ENCODE measurements at regions not wholly inside any gene's neighbourhood (a gene's known extent, or its start where the extent isn't known, plus 50 kb on each side); places are given as distances from the start of the nearest gene placed in this dataset.

GRCh38 chr7:52938455-52939133, 96.8 kb upstream of the POM121L12 start:
- Histone ChIP-seq H3K9me3 (ENCODE audit: low read length) (no peaks in the 10 kb centered on the region), H3K9ac (ENCODE audit: low read length) (no peak overlapping the region), H3K27me3 (ENCODE audit: control insufficient read depth in 1 of 2, insufficient read depth in 2 of 2, low read length in 2 of 2) (no peaks in the 10 kb centered on the region), H3K4me3 (ENCODE audit: low read depth in 1 of 2, low read length in 2 of 2) (no peak overlapping the region), H3K27ac (ENCODE audit: low read depth, low read length) (no peak overlapping the region), H3K4me1 (ENCODE audit: insufficient read depth, low read length) (no peaks in the 10 kb centered on the region), H3K36me3 (ENCODE audit: insufficient read depth, low read length) (no peaks in the 10 kb centered on the region)

GRCh38 chr7:52936750-52937149, 98.7 kb upstream of the POM121L12 start:
- H3K27me3 ChIP-seq (ENCODE audit: control insufficient read depth in 1 of 2, insufficient read depth in 2 of 2, low read length in 2 of 2) = no peaks in the 10 kb centered on the region
- H3K36me3 ChIP-seq (ENCODE audit: insufficient read depth, low read length) = no peaks in the 10 kb centered on the region
- no peak overlapping the region for H3K27ac ChIP-seq (ENCODE audit: low read depth, low read length)
- H3K4me1 ChIP-seq (ENCODE audit: insufficient read depth, low read length) = no peaks in the 10 kb centered on the region
- H3K9me3 ChIP-seq (ENCODE audit: low read length) = no peaks in the 10 kb centered on the region
- H3K4me3 ChIP-seq (ENCODE audit: low read depth in 1 of 2, low read length in 2 of 2) = no peak overlapping the region
- H3K9ac ChIP-seq (ENCODE audit: low read length) = no peak overlapping the region

- no peak overlapping the region for H3K9ac ChIP-seq (ENCODE audit: low read length)
- H3K4me3 ChIP-seq (ENCODE audit: low read depth in 1 of 2, low read length in 2 of 2) = no peak overlapping the region
- H3K36me3 ChIP-seq (ENCODE audit: insufficient read depth, low read length) = no peaks in the 10 kb centered on the region
- no peak overlapping the region for H3K27ac ChIP-seq (ENCODE audit: low read depth, low read length)
- no peaks in the 10 kb centered on the region for H3K9me3 ChIP-seq (ENCODE audit: low read length)
- no peaks in the 10 kb centered on the region for H3K27me3 ChIP-seq (ENCODE audit: control insufficient read depth in 1 of 2, insufficient read depth in 2 of 2, low read length in 2 of 2)
- H3K4me1 ChIP-seq (ENCODE audit: insufficient read depth, low read length) = no peaks in the 10 kb centered on the region
These were observed 106.8 kb upstream of the POM121L12 start for GRCh38 chr7:52928591-52928990.

GRCh38 chr7:52925332-52925731, 110.1 kb upstream of the POM121L12 start:
- Histone ChIP-seq H3K4me3 (ENCODE audit: low read depth in 1 of 2, low read length in 2 of 2) (no peak overlapping the region), H3K9me3 (ENCODE audit: low read length) (no peaks in the 10 kb centered on the region), H3K4me1 (ENCODE audit: insufficient read depth, low read length) (no peaks in the 10 kb centered on the region), H3K9ac (ENCODE audit: low read length) (no peak overlapping the region), H3K27me3 (ENCODE audit: control insufficient read depth in 1 of 2, insufficient read depth in 2 of 2, low read length in 2 of 2) (no peaks in the 10 kb centered on the region), H3K36me3 (ENCODE audit: insufficient read depth, low read length) (no peaks in the 10 kb centered on the region), H3K27ac (ENCODE audit: low read depth, low read length) (no peak overlapping the region)

- Histone ChIP-seq H3K27me3 (ENCODE audit: control insufficient read depth in 1 of 2, insufficient read depth in 2 of 2, low read length in 2 of 2) (no peaks in the 10 kb centered on the region), H3K9me3 (ENCODE audit: low read length) (no peaks in the 10 kb centered on the region), H3K36me3 (ENCODE audit: insufficient read depth, low read length) (no peaks in the 10 kb centered on the region), H3K27ac (ENCODE audit: low read depth, low read length) (no peak overlapping the region), H3K9ac (ENCODE audit: low read length) (no peak overlapping the region), H3K4me3 (ENCODE audit: low read depth in 1 of 2, low read length in 2 of 2) (no peak overlapping the region), H3K4me1 (ENCODE audit: insufficient read depth, low read length) (no peaks in the 10 kb centered on the region)
These were observed 114.5 kb upstream of the POM121L12 start for GRCh38 chr7:52920977-52921376.

- no peak overlapping the region for H3K4me3 ChIP-seq (ENCODE audit: low read depth in 1 of 2, low read length in 2 of 2)
- no peaks in the 10 kb centered on the region for H3K9me3 ChIP-seq (ENCODE audit: low read length)
- no peak overlapping the region for H3K27ac ChIP-seq (ENCODE audit: low read depth, low read length)
- H3K4me1 ChIP-seq (ENCODE audit: insufficient read depth, low read length) = no peaks in the 10 kb centered on the region
- H3K36me3 ChIP-seq (ENCODE audit: insufficient read depth, low read length) = no peaks in the 10 kb centered on the region
- H3K27me3 ChIP-seq (ENCODE audit: control insufficient read depth in 1 of 2, insufficient read depth in 2 of 2, low read length in 2 of 2) = no peaks in the 10 kb centered on the region
- H3K9ac ChIP-seq (ENCODE audit: low read length) = no peak overlapping the region
These were observed 117.4 kb upstream of the POM121L12 start for GRCh38 chr7:52917982-52918578.

- H3K9me3 ChIP-seq (ENCODE audit: low read length) = no peaks in the 10 kb centered on the region
- H3K4me3 ChIP-seq (ENCODE audit: low read depth in 1 of 2, low read length in 2 of 2) = no peak overlapping the region
- no peak overlapping the region for H3K27ac ChIP-seq (ENCODE audit: low read depth, low read length)
- no peaks in the 10 kb centered on the region for H3K27me3 ChIP-seq (ENCODE audit: control insufficient read depth in 1 of 2, insufficient read depth in 2 of 2, low read length in 2 of 2)
- no peak overlapping the region for H3K9ac ChIP-seq (ENCODE audit: low read length)
- H3K4me1 ChIP-seq (ENCODE audit: insufficient read depth, low read length) = no peaks in the 10 kb centered on the region
- H3K36me3 ChIP-seq (ENCODE audit: insufficient read depth, low read length) = no peaks in the 10 kb centered on the region
These were observed 123.6 kb upstream of the POM121L12 start for GRCh38 chr7:52911795-52912194.

- Histone ChIP-seq H3K36me3 (ENCODE audit: insufficient read depth, low read length) (no peaks in the 10 kb centered on the region), H3K27me3 (ENCODE audit: control insufficient read depth in 1 of 2, insufficient read depth in 2 of 2, low read length in 2 of 2) (no peaks in the 10 kb centered on the region), H3K9me3 (ENCODE audit: low read length) (no peaks in the 10 kb centered on the region), H3K27ac (ENCODE audit: low read depth, low read length) (no peak overlapping the region), H3K4me1 (ENCODE audit: insufficient read depth, low read length) (no peaks in the 10 kb centered on the region), H3K9ac (ENCODE audit: low read length) (no peak overlapping the region), H3K4me3 (ENCODE audit: low read depth in 1 of 2, low read length in 2 of 2) (no peak overlapping the region)
These were observed 124.1 kb upstream of the POM121L12 start for GRCh38 chr7:52911326-52911725.

GRCh38 chr7:52909935-52910334, 125.5 kb upstream of the POM121L12 start:
- Histone ChIP-seq H3K27me3 (ENCODE audit: control insufficient read depth in 1 of 2, insufficient read depth in 2 of 2, low read length in 2 of 2) (no peaks in the 10 kb centered on the region), H3K36me3 (ENCODE audit: insufficient read depth, low read length) (no peaks in the 10 kb centered on the region), H3K27ac (ENCODE audit: low read depth, low read length) (no peak overlapping the region)

GRCh38 chr7:52909131-52909530, 126.3 kb upstream of the POM121L12 start:
- Histone ChIP-seq H3K4me1 (ENCODE audit: insufficient read depth, low read length) (no peaks in the 10 kb centered on the region), H3K27ac (ENCODE audit: low read depth, low read length) (no peak overlapping the region), H3K27me3 (ENCODE audit: control insufficient read depth in 1 of 2, insufficient read depth in 2 of 2, low read length in 2 of 2) (no peaks in the 10 kb centered on the region), H3K9me3 (ENCODE audit: low read length) (no peaks in the 10 kb centered on the region), H3K9ac (ENCODE audit: low read length) (no peak overlapping the region), H3K36me3 (ENCODE audit: insufficient read depth, low read length) (no peaks in the 10 kb centered on the region), H3K4me3 (ENCODE audit: low read depth in 1 of 2, low read length in 2 of 2) (no peak overlapping the region)

More at GRCh38 chr7:52909935-52910334, 125.5 kb upstream of the POM121L12 start:
- no peak overlapping the region for H3K4me3 ChIP-seq (ENCODE audit: low read depth in 1 of 2, low read length in 2 of 2)
- no peak overlapping the region for H3K9ac ChIP-seq (ENCODE audit: low read length)
- H3K4me1 ChIP-seq (ENCODE audit: insufficient read depth, low read length) = no peaks in the 10 kb centered on the region
- H3K9me3 ChIP-seq (ENCODE audit: low read length) = no peaks in the 10 kb centered on the region

- no peaks in the 10 kb centered on the region for H3K27me3 ChIP-seq (ENCODE audit: control insufficient read depth in 1 of 2, insufficient read depth in 2 of 2, low read length in 2 of 2)
- H3K36me3 ChIP-seq (ENCODE audit: insufficient read depth, low read length) = no peaks in the 10 kb centered on the region
- no peaks in the 10 kb centered on the region for H3K4me1 ChIP-seq (ENCODE audit: insufficient read depth, low read length)
- no peak overlapping the region for H3K4me3 ChIP-seq (ENCODE audit: low read depth in 1 of 2, low read length in 2 of 2)
- no peaks in the 10 kb centered on the region for H3K9me3 ChIP-seq (ENCODE audit: low read length)
- no peak overlapping the region for H3K9ac ChIP-seq (ENCODE audit: low read length)
- H3K27ac ChIP-seq (ENCODE audit: low read depth, low read length) = no peak overlapping the region
These were observed 137.7 kb upstream of the POM121L12 start for GRCh38 chr7:52897713-52898112.

- no peaks in the 10 kb centered on the region for H3K36me3 ChIP-seq (ENCODE audit: insufficient read depth, low read length)
- no peak overlapping the region for H3K4me3 ChIP-seq (ENCODE audit: low read depth in 1 of 2, low read length in 2 of 2)
- no peaks in the 10 kb centered on the region for H3K4me1 ChIP-seq (ENCODE audit: insufficient read depth, low read length)
- no peak overlapping the region for H3K9ac ChIP-seq (ENCODE audit: low read length)
- H3K9me3 ChIP-seq (ENCODE audit: low read length) = no peaks in the 10 kb centered on the region
- no peak overlapping the region for H3K27ac ChIP-seq (ENCODE audit: low read depth, low read length)
- H3K27me3 ChIP-seq (ENCODE audit: control insufficient read depth in 1 of 2, insufficient read depth in 2 of 2, low read length in 2 of 2) = no peaks in the 10 kb centered on the region
These were observed 138.1 kb upstream of the POM121L12 start for GRCh38 chr7:52897288-52897687.
